SK-N-SH (cell line): ENCODE measurements at regions not wholly inside any gene's neighbourhood (a gene's known extent, or its start where the extent isn't known, plus 50 kb on each side); places are given as distances from the start of the nearest gene placed in this dataset.

ENCODE experiments used
- ELF1 ChIP-seq: IDR thresholded peaks from 2 replicates; pipeline ENCODE4 v1.4.0; 2012
- EZH2phosphoT487 ChIP-seq: fragments of 200-600 bp; sonication (generic); IDR thresholded peaks from 2 replicates; pipeline ENCODE4 v1.6.1; 2017; ENCODE audit warnings: low read depth, mixed run types, mild to moderate bottlenecking, antibody characterized with exemption, moderate library complexity, borderline replicate concordance
- GABPA ChIP-seq: IDR thresholded peaks from 2 replicates; pipeline ENCODE4 v1.4.0; 2012; ENCODE audit warnings: low read depth, mild to moderate bottlenecking
- SIN3A ChIP-seq: IDR thresholded peaks from 2 replicates; pipeline ENCODE4 v1.6.1; 2012; ENCODE audit warnings: low read depth, mild to moderate bottlenecking, low read length, moderate library complexity, borderline replicate concordance
- TCF12 ChIP-seq: IDR thresholded peaks from 2 replicates; pipeline ENCODE4 v1.4.0; 2012
- TF ChIP-seq, protein P1 (sequence below): fragments of 200-600 bp; sonication (generic); IDR thresholded peaks from 2 replicates; pipeline ENCODE4 v1.6.1; 2017; ENCODE audit warnings: antibody characterized with exemption, mild to moderate bottlenecking, moderate library complexity
- TF ChIP-seq, protein P2 (sequence below): IDR thresholded peaks from 2 replicates; pipeline ENCODE4 v1.6.1; 2012; ENCODE audit warnings: mild to moderate bottlenecking, low read depth, low read length, moderate library complexity

DNA sequence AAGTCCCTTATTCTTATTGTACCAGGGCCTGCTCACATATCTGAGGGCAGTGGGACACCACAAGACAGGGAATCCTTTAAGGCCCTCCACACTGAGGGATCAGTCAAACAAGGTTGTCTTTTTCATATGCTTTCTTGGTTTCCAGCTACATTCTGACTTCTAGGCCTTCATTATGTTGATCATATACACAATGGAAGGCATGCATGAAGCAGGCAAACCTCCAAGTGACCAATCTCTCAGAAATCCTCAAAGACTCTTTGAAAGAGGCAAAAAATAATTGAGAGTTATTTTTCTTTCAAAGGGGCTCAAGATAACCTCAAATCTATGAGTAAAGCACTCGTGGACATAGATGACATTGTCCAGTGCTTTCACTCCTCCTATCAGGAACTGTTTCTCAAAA lies 1195.9 kb upstream of the ACO1 start:
- TF ChIP-seq ELF1: no peak
- TF ChIP-seq, protein P1, sequence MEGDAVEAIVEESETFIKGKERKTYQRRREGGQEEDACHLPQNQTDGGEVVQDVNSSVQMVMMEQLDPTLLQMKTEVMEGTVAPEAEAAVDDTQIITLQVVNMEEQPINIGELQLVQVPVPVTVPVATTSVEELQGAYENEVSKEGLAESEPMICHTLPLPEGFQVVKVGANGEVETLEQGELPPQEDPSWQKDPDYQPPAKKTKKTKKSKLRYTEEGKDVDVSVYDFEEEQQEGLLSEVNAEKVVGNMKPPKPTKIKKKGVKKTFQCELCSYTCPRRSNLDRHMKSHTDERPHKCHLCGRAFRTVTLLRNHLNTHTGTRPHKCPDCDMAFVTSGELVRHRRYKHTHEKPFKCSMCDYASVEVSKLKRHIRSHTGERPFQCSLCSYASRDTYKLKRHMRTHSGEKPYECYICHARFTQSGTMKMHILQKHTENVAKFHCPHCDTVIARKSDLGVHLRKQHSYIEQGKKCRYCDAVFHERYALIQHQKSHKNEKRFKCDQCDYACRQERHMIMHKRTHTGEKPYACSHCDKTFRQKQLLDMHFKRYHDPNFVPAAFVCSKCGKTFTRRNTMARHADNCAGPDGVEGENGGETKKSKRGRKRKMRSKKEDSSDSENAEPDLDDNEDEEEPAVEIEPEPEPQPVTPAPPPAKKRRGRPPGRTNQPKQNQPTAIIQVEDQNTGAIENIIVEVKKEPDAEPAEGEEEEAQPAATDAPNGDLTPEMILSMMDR: no peak
- TF ChIP-seq, protein P2, sequence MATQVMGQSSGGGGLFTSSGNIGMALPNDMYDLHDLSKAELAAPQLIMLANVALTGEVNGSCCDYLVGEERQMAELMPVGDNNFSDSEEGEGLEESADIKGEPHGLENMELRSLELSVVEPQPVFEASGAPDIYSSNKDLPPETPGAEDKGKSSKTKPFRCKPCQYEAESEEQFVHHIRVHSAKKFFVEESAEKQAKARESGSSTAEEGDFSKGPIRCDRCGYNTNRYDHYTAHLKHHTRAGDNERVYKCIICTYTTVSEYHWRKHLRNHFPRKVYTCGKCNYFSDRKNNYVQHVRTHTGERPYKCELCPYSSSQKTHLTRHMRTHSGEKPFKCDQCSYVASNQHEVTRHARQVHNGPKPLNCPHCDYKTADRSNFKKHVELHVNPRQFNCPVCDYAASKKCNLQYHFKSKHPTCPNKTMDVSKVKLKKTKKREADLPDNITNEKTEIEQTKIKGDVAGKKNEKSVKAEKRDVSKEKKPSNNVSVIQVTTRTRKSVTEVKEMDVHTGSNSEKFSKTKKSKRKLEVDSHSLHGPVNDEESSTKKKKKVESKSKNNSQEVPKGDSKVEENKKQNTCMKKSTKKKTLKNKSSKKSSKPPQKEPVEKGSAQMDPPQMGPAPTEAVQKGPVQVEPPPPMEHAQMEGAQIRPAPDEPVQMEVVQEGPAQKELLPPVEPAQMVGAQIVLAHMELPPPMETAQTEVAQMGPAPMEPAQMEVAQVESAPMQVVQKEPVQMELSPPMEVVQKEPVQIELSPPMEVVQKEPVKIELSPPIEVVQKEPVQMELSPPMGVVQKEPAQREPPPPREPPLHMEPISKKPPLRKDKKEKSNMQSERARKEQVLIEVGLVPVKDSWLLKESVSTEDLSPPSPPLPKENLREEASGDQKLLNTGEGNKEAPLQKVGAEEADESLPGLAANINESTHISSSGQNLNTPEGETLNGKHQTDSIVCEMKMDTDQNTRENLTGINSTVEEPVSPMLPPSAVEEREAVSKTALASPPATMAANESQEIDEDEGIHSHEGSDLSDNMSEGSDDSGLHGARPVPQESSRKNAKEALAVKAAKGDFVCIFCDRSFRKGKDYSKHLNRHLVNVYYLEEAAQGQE: no peak
- no peak for TF ChIP-seq TCF12
- TF ChIP-seq EZH2phosphoT487: no peak
- TF ChIP-seq SIN3A: no peak
- no peak for TF ChIP-seq GABPA
